Esophagus squamous epithelium (tissue), 5 donors: ENCODE measurements at regions not wholly inside any gene's neighbourhood (a gene's known extent, or its start where the extent isn't known, plus 50 kb on each side); places are given as distances from the start of the nearest gene placed in this dataset.

ENCODE experiments used
- DNase-seq: peaks from one replicate; lab custom pipeline; 2025; lab: John Stamatoyannopoulos, UW
- H3K27ac ChIP-seq, 4 donors: fragments of 200-600 bp; sonication (generic); one replicate each; pipeline ENCODE4 v1.5.1; 2016 to 2019; ENCODE audit warnings: mild to moderate bottlenecking in 1 of 4
- H3K27me3 ChIP-seq, 4 donors: fragments of 200-600 bp; sonication (generic); 1 replicate in 3 of 4; 2 replicates in 1 of 4; pipeline versions ENCODE4 v1.5.1 to v1.6.0; 2017 to 2021; ENCODE audit warnings: antibody characterized with exemption in 1 of 4
- H3K36me3 ChIP-seq, 3 donors: fragments of 200-600 bp; sonication (generic); one replicate each; pipeline ENCODE4 v1.5.1; 2016 to 2019
- H3K4me1 ChIP-seq, 3 donors: fragments of 200-600 bp; sonication (generic); one replicate each; pipeline ENCODE4 v1.5.1; 2017 to 2019
- H3K4me3 ChIP-seq, 4 donors: fragments of 200-600 bp; sonication (generic); 1 replicate in 3 of 4; 2 replicates in 1 of 4; pipeline ENCODE4 v1.5.1; 2016 to 2019; ENCODE audit warnings: mild to moderate bottlenecking in 2 of 4, moderate library complexity in 1 of 4
- H3K9me3 ChIP-seq, 3 donors: fragments of 200-600 bp; sonication (generic); one replicate each; pipeline ENCODE4 v1.5.1; 2016 to 2019
- CTCF ChIP-seq, 6 experiments: fragments of 450-650 bp in 4 of 6; fragments of 200-600 bp in 2 of 6; sonication (generic) in 2 of 6; IDR thresholded peaks; one replicate each; pipeline ENCODE4 v1.5.1; 2016 to 2019; ENCODE audit warnings: antibody characterized with exemption in 6 of 6, mild to moderate bottlenecking in 4 of 6, moderate library complexity in 4 of 6
- POLR2A ChIP-seq, 4 donors: fragments of 450-650 bp; IDR thresholded peaks; one replicate each; pipeline ENCODE4 v1.6.1; 2017; ENCODE audit warnings: antibody characterized with exemption in 4 of 4, mild to moderate bottlenecking in 4 of 4, moderate library complexity in 3 of 4
- WGBS, 2 donors: methylation state at CpG; one replicate each; pipeline ENCODE4 v1.1.5; 2018; 5-methylcytosine and 5-hydroxymethylcytosine counted together
- intact Hi-C: fragments of 100-400 bp; cut with DNase I; formaldehyde crosslinking; loops from one replicate; pipeline ENCODE4 v1.15.0; 2022
- donor health status: DM: yes; HTN: yes; CAD: no.

GRCh38 chr18:78364388-78364960, 615.1 kb upstream of the SALL3 start:
- no peak for TF ChIP-seq CTCF (IDR thresholded peaks at IDR 0.05)
- no peak for TF ChIP-seq POLR2A (IDR thresholded peaks at IDR 0.05)
- Histone ChIP-seq H3K4me3 (no peak overlapping the region), H3K27me3 (no peaks in the 10 kb centered on the region), H3K27ac (no peak overlapping the region), H3K9me3 (no peaks in the 10 kb centered on the region), H3K36me3 (no peaks in the 10 kb centered on the region), H3K4me1 (no peaks in the 10 kb centered on the region)
- intact Hi-C loops, result no loop called here
- WGBS, 2 donors, result 83 to 84% methylated on average over 7 to 13 of the region's 13 CpGs
- DNase-seq, result no peak

- no peaks in the 10 kb centered on the region for H3K4me1 ChIP-seq
- no peak overlapping the region for H3K27ac ChIP-seq
- H3K4me3 ChIP-seq, result no peak overlapping the region
- intact Hi-C loops, result no loop called here
- WGBS, 2 donors, result 29 to 48% methylated on average over 2 to 3 of the region's 7 CpGs
- no peaks in the 10 kb centered on the region for H3K36me3 ChIP-seq
- TF ChIP-seq CTCF (IDR thresholded peaks at IDR 0.05) (no peak), POLR2A (IDR thresholded peaks at IDR 0.05) (no peak)
- H3K9me3 ChIP-seq, result no peaks in the 10 kb centered on the region
- no peaks in the 10 kb centered on the region for H3K27me3 ChIP-seq
- DNase-seq, result no peak
Observed at GRCh38 chr18:78367996-78368395, 611.6 kb upstream of the SALL3 start.

- TF ChIP-seq CTCF (IDR thresholded peaks at IDR 0.05) (no peak), POLR2A (IDR thresholded peaks at IDR 0.05) (no peak)
- Histone ChIP-seq H3K9me3 (no peaks in the 10 kb centered on the region), H3K36me3 (no peaks in the 10 kb centered on the region), H3K27ac (no peak overlapping the region), H3K4me1 (no peaks in the 10 kb centered on the region), H3K27me3 (no peaks in the 10 kb centered on the region), H3K4me3 (no peak overlapping the region)
- DNase-seq, result no peak
- WGBS, 2 donors, result 79 to 87% methylated on average over 10 of the region's 10 CpGs
- intact Hi-C loops, result no loop called here
Observed at GRCh38 chr18:78368726-78369125, 610.9 kb upstream of the SALL3 start.

GRCh38 chr18:78376046-78376445, 603.6 kb upstream of the SALL3 start:
- Histone ChIP-seq H3K4me1 (no peaks in the 10 kb centered on the region), H3K36me3 (no peaks in the 10 kb centered on the region), H3K27me3 (no peaks in the 10 kb centered on the region), H3K4me3 (no peak overlapping the region), H3K9me3 (no peaks in the 10 kb centered on the region), H3K27ac (no peak overlapping the region)
- DNase-seq, result no peak
- intact Hi-C loops, result no loop called here
- TF ChIP-seq CTCF (IDR thresholded peaks at IDR 0.05) (no peak), POLR2A (IDR thresholded peaks at IDR 0.05) (no peak)
- 51 to 76% methylated on average over 5 to 8 of the region's 8 CpGs for WGBS, 2 donors

- Histone ChIP-seq H3K9me3 (no peaks in the 10 kb centered on the region), H3K4me3 (no peak overlapping the region), H3K36me3 (no peaks in the 10 kb centered on the region), H3K27ac (no peak overlapping the region), H3K4me1 (no peaks in the 10 kb centered on the region), H3K27me3 (no peaks in the 10 kb centered on the region)
- intact Hi-C loops, result no loop called here
- TF ChIP-seq CTCF (IDR thresholded peaks at IDR 0.05) (no peak), POLR2A (IDR thresholded peaks at IDR 0.05) (no peak)
- no peak for DNase-seq
- WGBS, 2 donors, result 64 to 67% methylated on average over 5 to 7 of the region's 7 CpGs
Observed at GRCh38 chr18:78378403-78378802, 601.2 kb upstream of the SALL3 start.
